A673 (cell line): ENCODE measurements at regions not wholly inside any gene's neighbourhood (a gene's known extent, or its start where the extent isn't known, plus 50 kb on each side); places are given as distances from the start of the nearest gene placed in this dataset.

Experiments
- BruUV-seq: library from RNA; stranded (reverse); fragments of 400-500 nt; replicated peaks from 2 replicates; lab custom pipeline; 2021; lab: Mats Ljungman, UMichigan
- CTCF ChIA-PET: fragments of 300-600 bp; sonication (Branson Sonifier 250); formaldehyde crosslinking; loops from one replicate; lab custom pipeline; 2022; ENCODE audit warnings: antibody characterized with exemption; lab: Charles Lee
- POLR2A ChIA-PET: fragments of 300-600 bp; sonication (Branson Sonifier 250); formaldehyde crosslinking; loops from one replicate; lab custom pipeline; 2022; ENCODE audit warnings: antibody characterized with exemption; ENCODE audit not compliant: low non-redundant PET; lab: Charles Lee
- DNase-seq: peaks from one replicate; pipeline ENCODE4 v3.0.0-alpha.2; 2015; ENCODE audit warnings: low spot score
- H3K27ac ChIP-seq: fragments of 200-600 bp; sonication (generic); 2 replicates; pipeline ENCODE4 v1.5.1; 2016; ENCODE audit warnings: mixed run types, low read depth, mild to moderate bottlenecking, mixed read lengths, antibody characterized with exemption, low read length; ENCODE audit not compliant: poor library complexity, severe bottlenecking
- H3K27me3 ChIP-seq: fragments of 200-600 bp; sonication (generic); replicated peaks from 2 replicates; pipeline ENCODE4 v1.6.1; 2017; ENCODE audit warnings: mixed run types, low read depth, mild to moderate bottlenecking, mixed read lengths, antibody characterized with exemption, low read length; ENCODE audit not compliant: insufficient read depth, poor library complexity
- H3K36me3 ChIP-seq: fragments of 200-600 bp; sonication (generic); 2 replicates; pipeline ENCODE4 v1.6.1; 2016; ENCODE audit warnings: mixed run types, mild to moderate bottlenecking, mixed read lengths, antibody characterized with exemption, low read length; ENCODE audit not compliant: insufficient read depth, poor library complexity, severe bottlenecking
- H3K4me1 ChIP-seq: fragments of 200-600 bp; sonication (generic); 2 replicates; pipeline ENCODE4 v1.6.1; 2017; ENCODE audit warnings: mixed run types, mild to moderate bottlenecking, mixed read lengths, antibody characterized with exemption, low read length; ENCODE audit not compliant: insufficient read depth, poor library complexity, severe bottlenecking
- H3K4me3 ChIP-seq: fragments of 200-600 bp; sonication (generic); 2 replicates; pipeline ENCODE4 v1.5.1; 2016; ENCODE audit warnings: low read depth, mixed run types, mild to moderate bottlenecking, mixed read lengths, low read length; ENCODE audit not compliant: poor library complexity, severe bottlenecking
- H3K9me3 ChIP-seq: fragments of 200-600 bp; sonication (generic); 2 replicates; pipeline ENCODE4 v1.6.1; 2016; ENCODE audit warnings: mixed run types, low read depth, mild to moderate bottlenecking, mixed read lengths, antibody characterized with exemption, low read length; ENCODE audit not compliant: poor library complexity, severe bottlenecking
- EZH2 ChIP-seq: fragments of 200-600 bp; sonication (generic); IDR thresholded peaks from 2 replicates; pipeline ENCODE4 v1.6.1; 2017; ENCODE audit warnings: borderline replicate concordance, low read depth, mild to moderate bottlenecking, mixed read lengths, antibody characterized with exemption, low read length; ENCODE audit not compliant: poor library complexity, severe bottlenecking
- intact Hi-C: fragments of 100-400 bp; cut with micrococcal nuclease; formaldehyde crosslinking; loops from one replicate; pipeline ENCODE4 v1.10.0; 2022; ENCODE audit not compliant: unreplicated experiment
- TF ChIP-seq, protein P1 (sequence below): fragments of 300-800, 200-600 bp; sonication (generic); conservative IDR thresholded peaks from 2 replicates; pipeline ENCODE4 v1.5.1; 2017; ENCODE audit warnings: low read depth, mild to moderate bottlenecking, antibody characterized with exemption, low read length, moderate library complexity, mixed read lengths

DNA sequence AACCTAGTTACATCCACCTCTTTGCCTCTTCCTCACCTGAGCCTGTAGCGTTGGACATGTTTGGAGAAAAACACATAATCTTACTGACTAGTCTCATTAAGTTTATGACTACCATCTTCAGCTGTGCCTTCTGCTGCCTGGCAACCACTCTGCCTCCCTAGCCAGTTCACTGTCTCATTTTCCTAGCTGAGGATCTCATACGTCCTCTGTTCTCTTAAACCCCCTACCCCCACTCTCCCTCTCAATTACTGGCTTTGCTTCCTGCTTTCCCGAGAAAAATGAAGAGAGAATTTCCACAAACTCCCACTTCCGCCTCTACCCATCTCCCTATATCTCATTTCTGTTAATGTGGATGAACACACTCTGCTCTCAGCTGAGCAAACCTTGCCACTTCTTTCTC lies 239.3 kb upstream of the POU2AF2 start:
- intact Hi-C loops, result no loop called here
- CTCF ChIA-PET, result no interaction called here
- TF ChIP-seq, protein P1, sequence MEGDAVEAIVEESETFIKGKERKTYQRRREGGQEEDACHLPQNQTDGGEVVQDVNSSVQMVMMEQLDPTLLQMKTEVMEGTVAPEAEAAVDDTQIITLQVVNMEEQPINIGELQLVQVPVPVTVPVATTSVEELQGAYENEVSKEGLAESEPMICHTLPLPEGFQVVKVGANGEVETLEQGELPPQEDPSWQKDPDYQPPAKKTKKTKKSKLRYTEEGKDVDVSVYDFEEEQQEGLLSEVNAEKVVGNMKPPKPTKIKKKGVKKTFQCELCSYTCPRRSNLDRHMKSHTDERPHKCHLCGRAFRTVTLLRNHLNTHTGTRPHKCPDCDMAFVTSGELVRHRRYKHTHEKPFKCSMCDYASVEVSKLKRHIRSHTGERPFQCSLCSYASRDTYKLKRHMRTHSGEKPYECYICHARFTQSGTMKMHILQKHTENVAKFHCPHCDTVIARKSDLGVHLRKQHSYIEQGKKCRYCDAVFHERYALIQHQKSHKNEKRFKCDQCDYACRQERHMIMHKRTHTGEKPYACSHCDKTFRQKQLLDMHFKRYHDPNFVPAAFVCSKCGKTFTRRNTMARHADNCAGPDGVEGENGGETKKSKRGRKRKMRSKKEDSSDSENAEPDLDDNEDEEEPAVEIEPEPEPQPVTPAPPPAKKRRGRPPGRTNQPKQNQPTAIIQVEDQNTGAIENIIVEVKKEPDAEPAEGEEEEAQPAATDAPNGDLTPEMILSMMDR, result no peak
- TF ChIP-seq EZH2, result no peak
- Histone ChIP-seq H3K9me3 (no peaks in the 10 kb centered on the region), H3K27me3 (no peaks in the 10 kb centered on the region), H3K4me1 (peaks cover 24% of the 10 kb centered on the region), H3K27ac (no peak overlapping the region), H3K36me3 (no peaks in the 10 kb centered on the region), H3K4me3 (no peak overlapping the region)
- no peak for DNase-seq
- no TSS peak for BruUV-seq
- POLR2A ChIA-PET, result no interaction called here

DNA sequence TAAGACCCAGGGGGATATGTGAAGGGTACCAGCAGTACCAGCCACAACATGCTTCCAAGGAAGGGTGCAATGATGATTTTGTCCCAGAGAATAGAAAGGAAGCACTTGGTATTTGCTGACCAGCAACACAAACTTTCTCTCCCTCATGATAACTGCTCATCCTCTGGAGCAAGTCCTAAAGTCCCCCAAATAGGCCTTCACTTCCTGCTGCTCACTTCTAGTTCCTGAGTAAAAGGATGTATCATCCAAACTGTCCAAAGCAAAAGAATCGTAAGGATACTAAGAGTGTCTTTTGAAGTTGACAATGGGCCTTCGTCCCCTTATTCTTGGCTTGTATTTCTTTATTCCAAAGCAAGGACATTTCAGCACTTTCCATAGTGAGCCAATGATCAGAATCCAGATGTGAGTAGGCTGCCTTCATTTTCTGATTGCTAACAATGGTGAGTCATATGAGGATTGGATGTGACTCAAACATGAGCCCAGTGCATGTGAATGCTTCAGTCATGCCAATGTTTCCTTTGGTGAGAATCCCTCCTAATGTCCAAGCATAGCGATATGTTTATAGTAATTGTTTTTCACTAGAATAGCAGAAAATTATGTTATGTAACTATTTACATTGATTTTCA lies 243.4 kb upstream of the POU2AF2 start:
- ChIA-PET POLR2A (no interaction called here), CTCF (no interaction called here)

DNA sequence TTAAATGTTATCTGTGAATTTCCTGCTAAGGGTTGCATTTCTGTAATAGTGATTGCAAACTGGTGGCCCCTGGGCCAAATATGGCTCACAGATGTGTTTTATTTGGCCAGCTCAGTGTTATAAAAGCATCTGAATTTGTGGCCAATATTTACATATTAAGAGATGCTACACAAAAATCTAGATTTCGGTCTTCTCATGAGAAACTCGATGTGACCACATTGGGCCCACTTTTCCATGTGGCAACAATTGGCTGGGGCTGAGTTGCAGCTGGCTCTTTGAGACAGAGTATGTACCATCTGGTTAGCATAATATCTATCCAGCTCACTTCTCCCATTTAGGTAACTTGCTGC lies 244.5 kb upstream of the POU2AF2 start:
- H3K36me3 ChIP-seq, result no peaks in the 10 kb centered on the region
- POLR2A ChIA-PET, result no interaction called here
- DNase-seq, result no peak
- intact Hi-C loops, result no loop called here
- CTCF ChIA-PET, result no interaction called here
- peaks cover 20% of the 10 kb centered on the region for H3K4me1 ChIP-seq
- TF ChIP-seq, protein P1, result no peak
- no peak for TF ChIP-seq EZH2
- no peak overlapping the region for H3K27ac ChIP-seq
- no peaks in the 10 kb centered on the region for H3K9me3 ChIP-seq
- BruUV-seq, result no TSS peak
- H3K27me3 ChIP-seq, result no peaks in the 10 kb centered on the region
- H3K4me3 ChIP-seq, result no peak overlapping the region

More for the DNA sequence above, 243.4 kb upstream of the POU2AF2 start:
- Histone ChIP-seq H3K4me1 (peaks cover 24% of the 10 kb centered on the region), H3K27me3 (no peaks in the 10 kb centered on the region), H3K4me3 (no peak overlapping the region), H3K36me3 (no peaks in the 10 kb centered on the region), H3K27ac (no peak overlapping the region), H3K9me3 (no peaks in the 10 kb centered on the region)
- TF ChIP-seq, protein P1, result no peak
- no peak for TF ChIP-seq EZH2
- peak; percentile 33 for DNase-seq
- no TSS peak for BruUV-seq
- intact Hi-C loops, result no loop called here
